IMR-90 (cell line): ENCODE measurements at regions not wholly inside any gene's neighbourhood (a gene's known extent, or its start where the extent isn't known, plus 50 kb on each side); places are given as distances from the start of the nearest gene placed in this dataset.

Source experiments
- ATAC-seq: fragments of 200-7000 bp; cut with Tn5 transposase; 2 replicates; pipeline ENCODE4 v1.9.1; 2020; ENCODE audit warnings: low read depth, mild to moderate bottlenecking, moderate library complexity
- BruUV-seq: library from RNA; stranded (reverse); fragments of 400-500 nt; replicated peaks from 2 replicates; lab custom pipeline; 2021; lab: Mats Ljungman, UMichigan
- CTCF ChIA-PET: fragments of 300-600 bp; formaldehyde crosslinking; extraction: SDS; loops from one replicate; lab custom pipeline; 2021; ENCODE audit warnings: antibody characterized with exemption; lab: Yijun Ruan, JAX
- POLR2A ChIA-PET: fragments of 300-600 bp; sonication (Branson Sonifier 250); formaldehyde crosslinking; loops from one replicate; lab custom pipeline; 2022; ENCODE audit warnings: antibody characterized with exemption; ENCODE audit not compliant: unreplicated experiment; lab: Charles Lee
- DNase-seq: peaks from one replicate; pipeline ENCODE4 v3.0.0; 2013
- H2AFZ ChIP-seq: replicated peaks from 2 replicates; pipeline ENCODE3; 2013; ENCODE audit warnings: low read length, mild to moderate bottlenecking; ENCODE audit not compliant: poor library complexity
- H2AK5ac ChIP-seq: 2 replicates; pipeline ENCODE4 v1.6.1; 2013; ENCODE audit warnings: low read depth, low read length, inconsistent platforms
- H2AK9ac ChIP-seq: replicated peaks from 2 replicates; pipeline ENCODE3; 2013; ENCODE audit warnings: mild to moderate bottlenecking, low read depth, low read length, moderate library complexity; ENCODE audit not compliant: poor library complexity
- H2BK120ac ChIP-seq: 2 replicates; pipeline ENCODE4 v1.6.1; 2013; ENCODE audit warnings: low read depth, low read length, inconsistent platforms
- H2BK15ac ChIP-seq: 3 replicates; pipeline ENCODE4 v1.6.1; 2013; ENCODE audit warnings: low read depth, low read length, inconsistent platforms
- H2BK20ac ChIP-seq: 2 replicates; pipeline ENCODE4 v1.6.1; 2013; ENCODE audit warnings: low read depth, mild to moderate bottlenecking, inconsistent platforms, low read length, moderate library complexity
- H2BK5ac ChIP-seq: 2 replicates; pipeline ENCODE4 v1.6.1; 2013; ENCODE audit warnings: mild to moderate bottlenecking, low read depth, low read length, inconsistent platforms; ENCODE audit not compliant: poor library complexity, severe bottlenecking
- H3K14ac ChIP-seq: replicated peaks from 2 replicates; pipeline ENCODE4 v1.6.1; 2013; ENCODE audit warnings: low read depth, low read length, inconsistent platforms
- H3K18ac ChIP-seq: 2 replicates; pipeline ENCODE4 v1.6.1; 2013; ENCODE audit warnings: low read depth, low read length, control low read depth
- H3K23ac ChIP-seq: 2 replicates; pipeline ENCODE4 v1.6.1; 2013; ENCODE audit warnings: low read depth, low read length, inconsistent platforms
- H3K27ac ChIP-seq: 2 replicates; pipeline ENCODE4 v1.5.1; 2013; ENCODE audit warnings: mild to moderate bottlenecking, control low read depth, low read length; ENCODE audit not compliant: insufficient read depth
- H3K27me3 ChIP-seq: 2 replicates; pipeline ENCODE4 v1.6.1; 2013; ENCODE audit warnings: low read length; ENCODE audit not compliant: control insufficient read depth, insufficient read depth
- H3K36me3 ChIP-seq: 2 replicates; pipeline ENCODE4 v1.6.1; 2013; ENCODE audit warnings: low read length, mixed read lengths; ENCODE audit not compliant: control insufficient read depth, insufficient read depth
- H3K4ac ChIP-seq: 2 replicates; pipeline ENCODE4 v1.6.1; 2013; ENCODE audit warnings: low read depth, low read length, inconsistent platforms
- H3K4me1 ChIP-seq: 2 replicates; pipeline ENCODE4 v1.6.1; 2013; ENCODE audit warnings: low read length, mixed read lengths; ENCODE audit not compliant: control insufficient read depth, insufficient read depth
- H3K4me2 ChIP-seq: 2 replicates; pipeline ENCODE4 v1.6.1; 2013; ENCODE audit warnings: low read depth, mild to moderate bottlenecking, control low read depth, low read length, moderate library complexity
- H3K4me3 ChIP-seq: 2 replicates; pipeline ENCODE4 v1.5.1; 2013; ENCODE audit warnings: low read depth, mild to moderate bottlenecking, control low read depth, low read length, moderate library complexity; ENCODE audit not compliant: insufficient read depth
- H3K56ac ChIP-seq: 2 replicates; pipeline ENCODE4 v1.6.1; 2013; ENCODE audit warnings: low read length, inconsistent platforms; ENCODE audit not compliant: insufficient read depth; ENCODE audit errors: extremely low read depth
- H3K79me1 ChIP-seq, 2 experiments: 2 replicates each; pipeline ENCODE4 v1.6.1; 2013; ENCODE audit warnings: low read length in 2 of 2, inconsistent platforms in 1 of 2, low read depth in 1 of 2
- H3K9ac ChIP-seq: 2 replicates; pipeline ENCODE4 v1.6.1; 2013; ENCODE audit warnings: low read depth, low read length, control low read depth
- H3K9me1 ChIP-seq: 2 replicates; pipeline ENCODE4 v1.6.1; 2013; ENCODE audit warnings: low read length, inconsistent platforms; ENCODE audit not compliant: insufficient read depth
- H3K9me3 ChIP-seq: 2 replicates; pipeline ENCODE4 v1.6.1; 2013; ENCODE audit warnings: low read length; ENCODE audit not compliant: control insufficient read depth, insufficient read depth
- H4K20me1 ChIP-seq: 2 replicates; pipeline ENCODE4 v1.6.1; 2013; ENCODE audit warnings: low read length, inconsistent platforms; ENCODE audit not compliant: insufficient read depth
- H4K5ac ChIP-seq: 2 replicates; pipeline ENCODE4 v1.6.1; 2013; ENCODE audit warnings: mild to moderate bottlenecking, low read depth, low read length, control low read depth
- H4K8ac ChIP-seq, 2 experiments: 2 replicates each; pipeline ENCODE4 v1.6.1; 2013; ENCODE audit warnings: low read depth in 2 of 2, low read length in 2 of 2, control low read depth in 1 of 2, inconsistent platforms in 1 of 2
- H4K91ac ChIP-seq: 2 replicates; pipeline ENCODE4 v1.6.1; 2013; ENCODE audit warnings: low read depth, low read length, inconsistent platforms; ENCODE audit not compliant: insufficient read depth
- BHLHE40 ChIP-seq: fragments of 150-350 bp; IDR thresholded peaks from 2 replicates; pipeline ENCODE4 v1.6.1; 2016; ENCODE audit warnings: mild to moderate bottlenecking, low read depth, low read length
- CEBPB ChIP-seq: IDR thresholded peaks from 2 replicates; pipeline ENCODE4 v1.6.1; 2012; ENCODE audit warnings: low read depth, low read length, improper control_type of control experiment
- CHD1 ChIP-seq: IDR thresholded peaks from 2 replicates; pipeline ENCODE4 v1.6.1; 2012; ENCODE audit warnings: low read depth, low read length, improper control_type of control experiment
- FOS ChIP-seq: fragments of 150-350 bp; IDR thresholded peaks from 2 replicates; pipeline ENCODE4 v1.6.1; 2016; ENCODE audit warnings: low read depth, low read length
- MAFK ChIP-seq: IDR thresholded peaks from 2 replicates; pipeline ENCODE4 v1.6.1; 2012; ENCODE audit warnings: low read depth, low read length, improper control_type of control experiment
- MAZ ChIP-seq: IDR thresholded peaks from 2 replicates; pipeline ENCODE4 v1.6.1; 2012; ENCODE audit warnings: low read depth, mild to moderate bottlenecking, low read length, improper control_type of control experiment, moderate library complexity, borderline replicate concordance
- MXI1 ChIP-seq: IDR thresholded peaks from 2 replicates; pipeline ENCODE4 v1.6.1; 2012; ENCODE audit warnings: low read depth, mild to moderate bottlenecking, low read length, moderate library complexity, borderline replicate concordance
- POLR2A ChIP-seq: IDR thresholded peaks from 2 replicates; pipeline ENCODE4 v1.6.1; 2012; ENCODE audit warnings: mild to moderate bottlenecking, low read depth, low read length
- RAD21 ChIP-seq: IDR thresholded peaks from 2 replicates; pipeline ENCODE4 v1.6.1; 2012; ENCODE audit warnings: low read length, improper control_type of control experiment
- RCOR1 ChIP-seq: IDR thresholded peaks from 2 replicates; pipeline ENCODE4 v1.6.1; 2012; ENCODE audit warnings: mild to moderate bottlenecking, low read length, improper control_type of control experiment; ENCODE audit not compliant: insufficient replicate concordance
- SMC3 ChIP-seq: fragments of 150-350 bp; IDR thresholded peaks from 2 replicates; pipeline ENCODE4 v1.6.1; 2016; ENCODE audit warnings: low read depth, mild to moderate bottlenecking, antibody characterized with exemption, low read length, moderate library complexity
- WGBS, 2 experiments: methylation state at CpG; one replicate each; pipeline versions ENCODE4 v1.1.5 to v1.1.7; 2013; ENCODE audit warnings: missing lambda C conversion rate in 2 of 2; ENCODE audit not compliant: insufficient read length in 1 of 2; ENCODE audit errors: extremely low coverage in 2 of 2; 5-methylcytosine and 5-hydroxymethylcytosine counted together
- dilution Hi-C: fragments of 300-500 bp; cut with HindIII; formaldehyde crosslinking; loops from one replicate; pipeline ENCODE4 v1.14.3; 2018; ENCODE audit warnings: low sequenced_read_pairs; ENCODE audit not compliant: unreplicated experiment
- in situ Hi-C: fragments of 300-500 bp; cut with MboI; formaldehyde crosslinking; loops from 3 replicates; pipeline ENCODE4 v1.14.3; 2019; ENCODE audit warnings: low sequenced_read_pairs, inconsistent platforms, mixed read lengths
- intact Hi-C: fragments of 100-400 bp; cut with micrococcal nuclease; formaldehyde crosslinking; loops from 2 replicates; pipeline ENCODE4 v1.10.0; 2022
- TF ChIP-seq, protein P1 (sequence below): fragments of 150-350 bp; IDR thresholded peaks from 2 replicates; pipeline ENCODE4 v1.6.1; 2016; ENCODE audit warnings: low read depth, mild to moderate bottlenecking, low read length, moderate library complexity, borderline replicate concordance
- TF ChIP-seq, protein P2 (sequence below): conservative IDR thresholded peaks from 2 replicates; pipeline ENCODE4 v1.5.1; 2012; ENCODE audit warnings: mild to moderate bottlenecking, low read depth, low read length, improper control_type of control experiment

DNA sequence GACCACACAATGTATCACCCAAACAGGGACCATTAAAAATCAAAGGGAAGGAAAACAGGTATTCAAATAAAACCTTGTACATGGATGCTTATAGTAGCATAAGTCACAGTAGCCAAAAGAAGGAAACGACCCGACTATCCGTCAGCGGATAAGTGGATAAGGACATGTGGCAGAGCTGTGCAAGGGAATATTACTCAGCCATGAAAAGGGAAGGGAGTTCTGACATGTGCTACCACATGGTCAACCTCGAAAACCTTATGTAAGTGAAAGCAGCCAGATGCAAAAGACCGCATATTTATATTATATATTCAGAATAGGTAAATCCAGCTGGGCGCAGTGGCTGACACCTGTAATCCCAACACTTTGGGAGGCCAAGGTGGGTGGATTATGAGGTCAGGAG lies 193.3 kb downstream of the NPHP4 start:
- no peak for DNase-seq
- Histone ChIP-seq H3K4me1 (no peaks in the 10 kb centered on the region), H3K14ac (no peak overlapping the region), H3K9ac (no peak overlapping the region), H3K56ac (no peak overlapping the region), H2AK5ac (no peak overlapping the region), H3K18ac (no peak overlapping the region), H3K9me3 (peaks cover 50% of the 10 kb centered on the region; the same call in 1 of the 2 replicates), H2BK120ac (no peak overlapping the region), H3K27ac (no peak overlapping the region), H3K79me1 (no peaks in the 10 kb centered on the region), H4K5ac (no peak overlapping the region), H2BK15ac (no peak overlapping the region), H3K4ac (no peak overlapping the region), H3K9me1 (no peaks in the 10 kb centered on the region), H3K27me3 (no peaks in the 10 kb centered on the region), H3K4me3 (no peak overlapping the region), H2BK20ac (no peak overlapping the region), H2AFZ (no peak overlapping the region), H3K36me3 (no peaks in the 10 kb centered on the region), H4K8ac (no peak overlapping the region), H2BK5ac (no peak overlapping the region), H3K4me2 (no peak overlapping the region), H4K91ac (no peak overlapping the region), H2AK9ac (no peak overlapping the region), H4K20me1 (no peaks in the 10 kb centered on the region), H3K23ac (no peak overlapping the region)
- no peak for TF ChIP-seq RCOR1
- TF ChIP-seq MAZ = no peak
- TF ChIP-seq MAFK = no peak
- no peak for TF ChIP-seq BHLHE40
- TF ChIP-seq POLR2A = no peak
- no peak for TF ChIP-seq CEBPB
- TF ChIP-seq, protein P1, sequence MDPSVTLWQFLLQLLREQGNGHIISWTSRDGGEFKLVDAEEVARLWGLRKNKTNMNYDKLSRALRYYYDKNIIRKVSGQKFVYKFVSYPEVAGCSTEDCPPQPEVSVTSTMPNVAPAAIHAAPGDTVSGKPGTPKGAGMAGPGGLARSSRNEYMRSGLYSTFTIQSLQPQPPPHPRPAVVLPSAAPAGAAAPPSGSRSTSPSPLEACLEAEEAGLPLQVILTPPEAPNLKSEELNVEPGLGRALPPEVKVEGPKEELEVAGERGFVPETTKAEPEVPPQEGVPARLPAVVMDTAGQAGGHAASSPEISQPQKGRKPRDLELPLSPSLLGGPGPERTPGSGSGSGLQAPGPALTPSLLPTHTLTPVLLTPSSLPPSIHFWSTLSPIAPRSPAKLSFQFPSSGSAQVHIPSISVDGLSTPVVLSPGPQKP = no peak
- TF ChIP-seq, protein P2, sequence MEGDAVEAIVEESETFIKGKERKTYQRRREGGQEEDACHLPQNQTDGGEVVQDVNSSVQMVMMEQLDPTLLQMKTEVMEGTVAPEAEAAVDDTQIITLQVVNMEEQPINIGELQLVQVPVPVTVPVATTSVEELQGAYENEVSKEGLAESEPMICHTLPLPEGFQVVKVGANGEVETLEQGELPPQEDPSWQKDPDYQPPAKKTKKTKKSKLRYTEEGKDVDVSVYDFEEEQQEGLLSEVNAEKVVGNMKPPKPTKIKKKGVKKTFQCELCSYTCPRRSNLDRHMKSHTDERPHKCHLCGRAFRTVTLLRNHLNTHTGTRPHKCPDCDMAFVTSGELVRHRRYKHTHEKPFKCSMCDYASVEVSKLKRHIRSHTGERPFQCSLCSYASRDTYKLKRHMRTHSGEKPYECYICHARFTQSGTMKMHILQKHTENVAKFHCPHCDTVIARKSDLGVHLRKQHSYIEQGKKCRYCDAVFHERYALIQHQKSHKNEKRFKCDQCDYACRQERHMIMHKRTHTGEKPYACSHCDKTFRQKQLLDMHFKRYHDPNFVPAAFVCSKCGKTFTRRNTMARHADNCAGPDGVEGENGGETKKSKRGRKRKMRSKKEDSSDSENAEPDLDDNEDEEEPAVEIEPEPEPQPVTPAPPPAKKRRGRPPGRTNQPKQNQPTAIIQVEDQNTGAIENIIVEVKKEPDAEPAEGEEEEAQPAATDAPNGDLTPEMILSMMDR = no peak
- TF ChIP-seq MXI1 = no peak
- no peak for TF ChIP-seq CHD1
- no peak for TF ChIP-seq FOS
- no peak for TF ChIP-seq SMC3
- TF ChIP-seq RAD21 = no peak
- intact Hi-C loops = no loop called here
- BruUV-seq = no TSS peak
- no peak for ATAC-seq
- ChIA-PET POLR2A (no interaction called here), CTCF (no interaction called here)
- dilution Hi-C loops = no loop called here
- WGBS, 2 experiments = no CpG with 5 or more reads among the region's 7 CpGs
- in situ Hi-C loops = no loop called here
